Thyroid gland (tissue), 4 donors: ENCODE measurements at regions not wholly inside any gene's neighbourhood (a gene's known extent, or its start where the extent isn't known, plus 50 kb on each side); places are given as distances from the start of the nearest gene placed in this dataset.

Experiments used
- CTCF ChIP-seq, 6 experiments: fragments of 200-600 bp in 3 of 6; fragments of 450-650 bp in 3 of 6; sonication (generic) in 3 of 6; IDR thresholded peaks; one replicate each; pipeline ENCODE4 v1.5.1; 2016 to 2019; ENCODE audit warnings: antibody characterized with exemption in 6 of 6, mild to moderate bottlenecking in 2 of 6, inconsistent platforms in 1 of 6, moderate library complexity in 1 of 6
- POLR2A ChIP-seq, 2 donors: fragments of 450-650 bp; IDR thresholded peaks; one replicate each; pipeline ENCODE4 v1.6.1; 2017; ENCODE audit warnings: antibody characterized with exemption in 2 of 2, mild to moderate bottlenecking in 2 of 2, moderate library complexity in 1 of 2

- TF ChIP-seq CTCF (IDR thresholded peaks at IDR 0.05) = no peak
- TF ChIP-seq POLR2A (IDR thresholded peaks at IDR 0.05) = no peak
Observed at GRCh38 chr7:21067216-21067615, 280.5 kb upstream of the SP8 start.
